Transverse colon (tissue), 3 donors: ENCODE measurements at regions not wholly inside any gene's neighbourhood (a gene's known extent, or its start where the extent isn't known, plus 50 kb on each side); places are given as distances from the start of the nearest gene placed in this dataset.

Experiments used
- CTCF ChIP-seq, 5 experiments: fragments of 200-600 bp in 3 of 5; fragments of 450-650 bp in 2 of 5; sonication (generic) in 3 of 5; IDR thresholded peaks; 1 replicate in 2 of 5; 2 replicates in 3 of 5; pipeline ENCODE4 v1.5.1; 2016 to 2017; ENCODE audit warnings: antibody characterized with exemption in 5 of 5, inconsistent platforms in 3 of 5, mild to moderate bottlenecking in 2 of 5, moderate library complexity in 1 of 5
- EP300 ChIP-seq: sonication (generic); formaldehyde crosslinking; IDR thresholded peaks from one replicate; pipeline ENCODE4 v1.6.1; 2017; ENCODE audit warnings: antibody characterized with exemption, low read depth

- no peak for TF ChIP-seq CTCF (IDR thresholded peaks at IDR 0.05)
- TF ChIP-seq EP300 = no peak
Observed at GRCh38 chr3:68482565-68482964, 449.8 kb downstream of the TAFA4 start.
